ENCODE measurements at regions not wholly inside any gene's neighbourhood (a gene's known extent, or its start where the extent isn't known, plus 50 kb on each side); places are given as distances from the start of the nearest gene placed in this dataset.
"Not testable (repeated sequence)": the region's sequence is repeated elsewhere in the genome, so short reads cannot be mapped to it uniquely, and the experiment has no call there.

- no peak for DNase-seq (ENCODE audit: low read depth, low spot score)
- H3K27ac ChIP-seq: no peak overlapping the region
These were observed 238.3 kb upstream of the RNF32 start for GRCh38 chr7:156402255-156402654.

- no peak for DNase-seq (ENCODE audit: low read depth, low spot score)
- H3K27ac ChIP-seq: no peak overlapping the region
These were observed 239.0 kb upstream of the RNF32 start for GRCh38 chr7:156401617-156402016.

GRCh38 chr7:156400046-156400445 lies 240.5 kb upstream of the RNF32 start:
- no peak for DNase-seq (ENCODE audit: low read depth, low spot score)
- no peak overlapping the region for H3K27ac ChIP-seq

- no peak overlapping the region for H3K27ac ChIP-seq
- DNase-seq (ENCODE audit: low read depth, low spot score): no peak
These were observed 243.3 kb upstream of the RNF32 start for GRCh38 chr7:156397249-156397648.

GRCh38 chr7:156389116-156389692 lies 251.4 kb upstream of the RNF32 start:
- H3K27ac ChIP-seq: no peak overlapping the region
- no peak for DNase-seq (ENCODE audit: low read depth, low spot score)

- no peak overlapping the region for H3K27ac ChIP-seq
- DNase-seq (ENCODE audit: low read depth, low spot score): no peak
These were observed 254.5 kb upstream of the RNF32 start for GRCh38 chr7:156386097-156386496.

GRCh38 chr7:156384706-156385105 lies 255.9 kb upstream of the RNF32 start:
- H3K27ac ChIP-seq: no peak overlapping the region
- DNase-seq (ENCODE audit: low read depth, low spot score): no peak

GRCh38 chr7:156383526-156383925 lies 257.0 kb upstream of the RNF32 start:
- H3K27ac ChIP-seq: no peak overlapping the region
- no peak for DNase-seq (ENCODE audit: low read depth, low spot score)

- H3K27ac ChIP-seq: no peak overlapping the region
- no peak for DNase-seq (ENCODE audit: low read depth, low spot score)
These were observed 260.3 kb upstream of the RNF32 start for GRCh38 chr7:156380261-156380660.

- DNase-seq (ENCODE audit: low read depth, low spot score): no peak
These were observed 261.1 kb upstream of the RNF32 start for GRCh38 chr7:156379324-156380070.

GRCh38 chr7:156378806-156379205 lies 261.8 kb upstream of the RNF32 start:
- no peak overlapping the region for H3K27ac ChIP-seq
- DNase-seq (ENCODE audit: low read depth, low spot score): no peak

More at GRCh38 chr7:156379324-156380070, 261.1 kb upstream of the RNF32 start:
- H3K27ac ChIP-seq: no peak overlapping the region

- DNase-seq (ENCODE audit: low read depth, low spot score): no peak
These were observed 264.3 kb upstream of the RNF32 start for GRCh38 chr7:156376317-156376716.

GRCh38 chr7:156374335-156374734 lies 266.2 kb upstream of the RNF32 start:
- no peak for DNase-seq (ENCODE audit: low read depth, low spot score)
- no peak overlapping the region for H3K27ac ChIP-seq

More at GRCh38 chr7:156376317-156376716, 264.3 kb upstream of the RNF32 start:
- H3K27ac ChIP-seq: no peak overlapping the region

- H3K27ac ChIP-seq; DNase-seq (ENCODE audit: low read depth, low spot score): not testable (repeated sequence)
These were observed 270.6 kb upstream of the RNF32 start for GRCh38 chr7:156369929-156370328.

- H3K27ac ChIP-seq: no peak overlapping the region
- DNase-seq (ENCODE audit: low read depth, low spot score): no peak
These were observed 272.3 kb upstream of the RNF32 start for GRCh38 chr7:156368053-156368843.

GRCh38 chr7:156363751-156364150 lies 276.8 kb upstream of the RNF32 start:
- no peak overlapping the region for H3K27ac ChIP-seq
- DNase-seq (ENCODE audit: low read depth, low spot score): no peak

- H3K27ac ChIP-seq: no peak overlapping the region
- no peak for DNase-seq (ENCODE audit: low read depth, low spot score)
These were observed 279.7 kb upstream of the RNF32 start for GRCh38 chr7:156360835-156361234.

- DNase-seq (ENCODE audit: low read depth, low spot score): no peak
- H3K27ac ChIP-seq: no peak overlapping the region
These were observed 284.0 kb upstream of the RNF32 start for GRCh38 chr7:156356551-156356950.

GRCh38 chr7:156353352-156353751 lies 287.2 kb upstream of the RNF32 start:
- no peak for DNase-seq (ENCODE audit: low read depth, low spot score)
- no peak overlapping the region for H3K27ac ChIP-seq

- H3K27ac ChIP-seq; DNase-seq (ENCODE audit: low read depth, low spot score): not testable (repeated sequence)
These were observed 292.8 kb upstream of the RNF32 start for GRCh38 chr7:156347703-156348248.

- H3K27ac ChIP-seq: no peak overlapping the region
- no peak for DNase-seq (ENCODE audit: low read depth, low spot score)
These were observed 293.4 kb upstream of the RNF32 start for GRCh38 chr7:156347132-156347531.
